GM19238 (cell line): ENCODE measurements at regions not wholly inside any gene's neighbourhood (a gene's known extent, or its start where the extent isn't known, plus 50 kb on each side); places are given as distances from the start of the nearest gene placed in this dataset.

Experiments used
- DNase-seq: peaks from one replicate; pipeline ENCODE4 v3.0.0; 2011; ENCODE audit warnings: low spot score; ENCODE audit not compliant: insufficient read length

- no peak for DNase-seq
Measured at GRCh38 chr12:91928501-91928900, 217.1 kb downstream of the BTG1 start.

- DNase-seq: no peak
Measured at GRCh38 chr12:91926848-91927247, 218.8 kb downstream of the BTG1 start.

- DNase-seq: no peak
Measured at GRCh38 chr12:91924827-91925226, 220.8 kb downstream of the BTG1 start.

GRCh38 chr12:91923864-91924263, 221.8 kb downstream of the BTG1 start:
- DNase-seq: no peak

GRCh38 chr12:91922674-91923073, 223.0 kb downstream of the BTG1 start:
- DNase-seq: no peak

GRCh38 chr12:91922139-91922538, 223.5 kb downstream of the BTG1 start:
- DNase-seq: no peak

- DNase-seq: no peak
Measured at GRCh38 chr12:91921555-91921954, 224.1 kb downstream of the BTG1 start.

GRCh38 chr12:91920741-91921140, 224.9 kb downstream of the BTG1 start:
- no peak for DNase-seq

GRCh38 chr12:91920276-91920675, 225.4 kb downstream of the BTG1 start:
- no peak for DNase-seq

GRCh38 chr12:91918431-91918830, 227.2 kb downstream of the BTG1 start:
- no peak for DNase-seq

- no peak for DNase-seq
Measured at GRCh38 chr12:91914701-91915100, 230.9 kb downstream of the BTG1 start.

- no peak for DNase-seq
Measured at GRCh38 chr12:91913651-91914050, 232.0 kb downstream of the BTG1 start.

- no peak for DNase-seq
Measured at GRCh38 chr12:91913124-91913523, 232.5 kb downstream of the BTG1 start.

GRCh38 chr12:91912178-91912577, 233.5 kb downstream of the BTG1 start:
- DNase-seq: no peak

GRCh38 chr12:91910871-91911388, 234.7 kb downstream of the BTG1 start:
- no peak for DNase-seq

GRCh38 chr12:91902860-91903683, 242.6 kb downstream of the BTG1 start:
- DNase-seq: no peak

- no peak for DNase-seq
Measured at GRCh38 chr12:91901381-91902074, 244.1 kb downstream of the BTG1 start.

- no peak for DNase-seq
Measured at GRCh38 chr12:91900971-91901370, 244.7 kb downstream of the BTG1 start.

GRCh38 chr12:91899056-91899455, 246.6 kb downstream of the BTG1 start:
- no peak for DNase-seq

- DNase-seq: no peak
Measured at GRCh38 chr12:91897025-91897515, 248.6 kb downstream of the BTG1 start.

- no peak for DNase-seq
Measured at GRCh38 chr12:91896286-91897024, 249.2 kb downstream of the BTG1 start.

- DNase-seq: no peak
Measured at GRCh38 chr12:91894911-91895310, 250.7 kb downstream of the BTG1 start.
